ENCODE measurements at regions not wholly inside any gene's neighbourhood (a gene's known extent, or its start where the extent isn't known, plus 50 kb on each side); places are given as distances from the start of the nearest gene placed in this dataset.

DNA sequence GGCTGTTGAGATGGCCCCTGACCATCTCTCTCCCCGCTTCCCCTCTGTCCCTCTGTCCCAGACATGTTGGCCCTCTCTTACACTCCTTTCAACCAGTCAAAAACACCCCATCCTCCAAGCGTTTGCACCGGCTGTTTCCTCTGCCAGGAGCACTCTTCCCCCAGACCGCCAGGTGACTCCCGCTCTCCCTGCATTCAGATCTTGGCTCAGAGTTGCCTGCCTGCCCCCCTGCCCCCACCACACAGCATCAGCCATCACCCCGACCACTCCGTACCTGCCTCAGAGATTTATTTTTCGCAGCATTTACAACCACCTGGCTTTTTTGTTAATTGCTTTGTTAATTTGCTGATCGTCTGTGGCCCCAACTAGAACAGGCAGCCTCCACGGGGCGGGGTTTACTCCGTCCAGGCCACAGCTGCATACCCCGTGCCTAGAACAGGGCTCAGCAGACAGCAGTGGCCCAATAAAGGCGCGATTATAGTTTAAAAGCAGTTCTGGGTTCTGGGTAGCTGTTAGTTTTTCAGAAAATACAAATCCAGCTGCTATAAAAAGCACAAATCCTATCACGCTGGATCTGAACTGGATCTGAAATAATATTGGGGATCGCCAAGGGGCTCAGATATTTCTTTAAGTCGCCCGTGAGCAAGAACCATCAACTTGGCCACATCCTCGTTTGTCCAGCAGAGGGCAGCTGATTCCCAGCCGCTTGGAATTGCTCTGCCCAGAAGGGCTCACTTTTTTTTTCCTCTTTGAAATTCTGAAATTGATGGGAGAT is 173.6 kb downstream of the IRF8 start:
- no peak for DNase-seq (ENCODE audit: low spot score)

DNA sequence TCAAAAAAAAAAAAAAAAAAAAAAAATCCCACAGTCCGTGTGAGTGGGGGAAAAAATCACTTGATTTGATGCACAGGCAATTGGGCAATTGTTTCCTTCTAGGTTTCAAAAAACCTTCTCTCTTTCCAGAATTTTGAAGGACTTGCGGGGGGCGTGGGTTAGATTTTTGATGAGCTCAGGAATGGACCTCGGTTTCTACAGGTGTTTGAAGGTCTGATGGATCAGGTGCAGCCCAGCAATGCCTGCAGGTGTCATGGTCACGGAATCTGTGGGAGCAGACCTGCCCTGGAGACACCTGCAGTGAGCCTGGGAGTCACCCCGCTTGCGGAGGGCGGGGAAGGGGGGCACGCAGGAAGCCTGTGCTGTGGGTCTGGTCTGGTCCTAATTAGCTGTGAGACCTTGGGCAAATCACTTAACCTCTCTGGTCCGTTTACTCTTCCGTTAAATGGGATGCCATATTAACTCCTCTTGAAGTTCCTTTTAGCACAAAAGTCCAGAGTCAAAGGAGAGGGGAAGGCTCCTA is 174.2 kb downstream of the IRF8 start:
- DNase-seq (ENCODE audit: low spot score) = no peak

DNA sequence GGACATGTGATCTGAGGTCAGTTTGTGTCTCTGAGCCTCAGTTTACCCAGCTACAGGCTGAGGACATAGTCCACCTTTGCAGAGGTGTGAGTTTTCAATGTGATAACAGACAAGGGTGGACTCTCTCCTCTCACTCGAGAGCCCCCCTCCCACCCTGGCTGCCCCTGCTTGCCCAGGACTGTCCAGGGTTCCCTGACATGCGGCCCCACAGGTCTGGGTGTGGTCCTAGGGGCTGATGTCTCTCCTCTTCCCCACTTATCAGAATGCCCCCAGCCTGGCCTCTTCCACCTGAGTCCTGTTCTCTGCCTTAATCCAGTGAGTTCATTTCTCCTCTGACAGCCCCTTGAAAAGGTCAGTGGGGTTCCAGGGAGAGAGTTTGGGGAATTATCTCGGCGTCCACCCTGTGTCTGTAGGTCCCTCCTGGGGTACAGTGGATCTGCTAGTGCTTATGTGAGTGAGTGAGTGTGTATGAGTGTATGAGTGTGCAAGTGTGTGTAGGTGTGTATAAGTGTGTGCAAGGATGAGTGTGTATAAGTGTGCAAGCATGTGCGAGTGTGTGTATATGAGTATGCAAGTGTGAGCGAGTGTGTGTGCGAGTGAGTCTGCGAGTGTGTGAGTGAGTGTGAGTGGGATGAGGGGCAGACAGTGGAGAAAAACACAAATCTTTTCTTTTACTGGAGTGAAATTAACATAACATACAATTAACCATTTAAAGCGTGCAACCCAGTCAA is 175.0 kb downstream of the IRF8 start:
- peak; percentile 62 for DNase-seq (ENCODE audit: low spot score)

DNA sequence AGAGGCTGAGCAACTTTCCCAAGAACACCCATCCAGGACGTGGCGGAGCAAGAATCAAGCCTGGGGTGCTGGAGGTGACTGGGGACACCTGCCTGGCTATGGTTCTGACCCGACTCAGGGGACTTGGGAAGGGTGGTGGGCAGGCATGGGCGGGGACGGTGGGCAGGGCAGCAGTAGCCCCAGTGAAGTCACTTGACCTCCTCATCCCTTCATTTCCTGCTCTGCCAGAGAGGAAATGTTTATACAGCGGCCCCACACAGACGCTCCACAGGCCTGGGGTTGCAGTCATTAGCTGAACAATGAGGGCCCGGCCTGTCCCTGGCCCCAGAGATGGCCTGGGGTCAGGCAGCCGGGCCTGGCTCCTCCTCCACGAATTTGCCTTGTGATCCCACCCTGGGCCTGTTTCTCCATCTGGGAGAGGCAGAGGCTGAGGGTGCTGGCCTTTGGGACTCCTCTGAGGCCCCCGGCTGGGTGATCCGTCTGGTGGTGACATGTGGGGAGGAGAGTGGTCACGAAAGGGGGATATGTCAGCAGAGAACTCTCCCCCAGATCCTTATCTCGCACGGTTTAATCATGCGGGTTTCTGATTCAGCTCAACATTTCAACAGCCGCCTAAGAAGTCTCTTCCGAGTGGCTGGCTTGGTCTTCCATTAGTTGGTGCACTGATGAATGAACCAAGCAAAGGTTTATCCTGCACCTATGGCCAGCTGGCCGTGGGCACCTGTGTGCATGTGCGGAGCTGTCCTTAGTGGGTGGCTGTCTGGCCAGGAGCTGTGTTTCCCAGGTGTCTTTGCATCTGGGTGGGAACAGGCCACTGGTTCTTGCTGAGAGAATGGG is 175.9 kb downstream of the IRF8 start:
- DNase-seq (ENCODE audit: low spot score) = peak; percentile 59

DNA sequence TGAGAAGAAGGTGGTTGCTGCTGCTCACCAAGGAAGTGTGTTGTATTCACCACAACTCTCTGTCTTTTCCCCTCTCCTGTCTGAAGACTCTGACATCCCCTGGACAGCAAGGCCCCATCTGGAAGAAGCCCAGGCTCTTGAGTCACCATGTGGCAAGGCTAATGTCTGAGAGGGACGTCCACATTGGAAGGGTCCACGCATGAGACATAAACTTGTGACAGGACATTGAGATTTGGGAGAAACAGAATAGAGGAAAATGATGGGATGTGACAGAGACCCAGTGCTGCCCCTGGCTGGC is 176.5 kb downstream of the IRF8 start:
- DNase-seq (ENCODE audit: low spot score) = peak; percentile 60

DNA sequence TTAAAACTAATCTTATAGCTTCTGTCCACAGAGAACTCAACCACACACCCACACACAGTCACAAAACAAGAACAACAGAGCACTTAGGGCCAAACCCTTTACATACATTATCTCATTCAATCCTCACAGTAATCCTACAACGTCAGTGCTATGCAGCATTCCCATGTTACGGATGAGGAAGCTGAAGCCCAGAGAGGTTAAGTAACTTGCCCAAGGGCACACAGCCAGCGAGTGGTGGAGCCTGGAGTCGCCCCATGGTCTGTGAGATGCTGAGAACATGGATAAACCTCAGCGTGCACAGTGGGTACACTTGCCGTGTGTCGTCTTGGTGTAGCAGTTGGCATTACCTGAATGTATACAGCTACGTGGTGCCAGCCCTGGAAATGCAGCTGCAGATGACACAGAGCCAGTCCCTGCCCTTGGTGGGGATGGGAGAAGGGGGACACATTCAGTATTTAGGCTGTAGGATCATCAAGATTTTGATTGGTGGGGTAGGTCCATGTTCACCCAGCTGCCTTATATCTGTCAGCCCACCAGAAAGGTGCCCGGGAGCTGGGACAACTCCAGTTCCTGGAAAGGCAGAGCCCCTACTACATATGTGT is 177.0 kb downstream of the IRF8 start:
- DNase-seq (ENCODE audit: low spot score) = peak; percentile 49

DNA sequence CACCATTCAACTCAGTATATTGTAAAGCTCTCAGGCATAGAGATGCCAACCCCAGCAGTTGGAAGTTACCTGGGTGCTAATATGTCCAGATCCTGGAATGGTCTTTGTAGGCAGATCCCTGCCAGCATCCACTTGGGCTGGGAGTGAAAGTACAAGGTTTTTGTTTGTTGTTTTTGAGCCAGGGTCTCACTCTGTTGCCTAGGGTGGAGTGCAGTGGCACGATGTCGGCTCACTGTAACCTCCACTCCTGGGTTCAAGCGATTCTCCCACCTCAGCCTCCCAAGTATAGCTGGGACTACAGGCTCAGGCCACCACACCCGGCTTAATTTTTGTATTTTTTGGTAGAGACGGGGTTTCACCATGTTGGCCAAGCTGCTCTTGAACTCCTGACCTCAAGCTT is 177.6 kb downstream of the IRF8 start:
- peak; percentile 57 for DNase-seq (ENCODE audit: low spot score)

DNA sequence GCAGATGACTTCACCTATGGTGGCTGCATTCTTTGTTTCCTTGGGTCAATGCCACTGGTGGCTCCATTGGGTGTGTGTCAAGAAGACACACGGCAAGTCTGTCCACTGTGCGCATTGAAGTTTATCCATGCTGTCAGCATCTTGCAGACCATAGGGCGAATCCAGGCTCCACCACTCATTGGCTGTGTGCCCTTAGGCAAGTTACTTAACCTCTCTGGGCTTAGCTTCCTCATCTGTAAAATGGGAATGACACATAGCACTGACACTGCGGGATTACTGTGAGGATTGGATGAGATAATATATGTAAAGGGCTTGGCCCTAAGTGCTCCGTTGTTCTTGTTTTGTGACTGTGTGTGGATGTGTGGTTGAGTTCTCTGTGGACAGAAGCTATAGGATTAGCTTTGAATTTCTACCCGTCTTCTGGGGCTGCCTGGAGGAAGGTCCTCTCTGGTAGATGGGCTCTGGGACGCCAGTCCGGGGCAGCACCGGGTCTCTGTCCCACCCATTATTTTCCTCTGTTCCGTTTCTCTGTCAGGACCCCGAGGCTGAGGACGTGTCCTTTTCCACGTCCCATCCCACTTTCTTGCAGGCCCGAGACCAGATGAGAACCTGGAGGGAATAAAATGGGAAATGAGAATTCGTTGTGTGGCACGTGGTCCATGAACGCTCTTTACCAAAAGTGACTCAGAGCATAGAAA is 178.4 kb downstream of the IRF8 start:
- peak; percentile 75 for DNase-seq (ENCODE audit: low spot score)

DNA sequence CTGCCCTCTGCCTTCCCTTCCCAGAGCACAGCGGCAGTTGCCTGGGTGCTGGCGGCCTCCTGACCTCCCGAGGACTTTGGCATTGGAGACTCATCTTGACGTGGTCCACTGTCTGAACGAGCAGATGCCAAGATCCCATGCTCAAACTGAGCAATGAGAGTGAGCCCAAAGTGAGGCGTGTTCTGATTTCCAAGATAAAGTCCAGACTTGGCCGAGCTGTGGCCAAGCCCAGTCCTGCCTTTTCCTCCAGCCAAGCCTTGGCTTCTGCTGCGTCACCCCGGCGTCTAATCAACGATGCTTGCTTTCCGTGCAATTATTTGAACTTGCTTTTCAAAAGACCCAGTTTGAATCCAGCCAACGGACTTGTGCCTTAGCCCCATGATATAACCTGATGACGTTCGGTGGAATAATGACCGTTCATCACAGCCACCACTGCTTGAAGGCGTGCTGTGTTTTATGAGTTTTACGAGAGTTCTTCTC is 179.2 kb downstream of the IRF8 start:
- DNase-seq (ENCODE audit: low spot score) = no peak

DNA sequence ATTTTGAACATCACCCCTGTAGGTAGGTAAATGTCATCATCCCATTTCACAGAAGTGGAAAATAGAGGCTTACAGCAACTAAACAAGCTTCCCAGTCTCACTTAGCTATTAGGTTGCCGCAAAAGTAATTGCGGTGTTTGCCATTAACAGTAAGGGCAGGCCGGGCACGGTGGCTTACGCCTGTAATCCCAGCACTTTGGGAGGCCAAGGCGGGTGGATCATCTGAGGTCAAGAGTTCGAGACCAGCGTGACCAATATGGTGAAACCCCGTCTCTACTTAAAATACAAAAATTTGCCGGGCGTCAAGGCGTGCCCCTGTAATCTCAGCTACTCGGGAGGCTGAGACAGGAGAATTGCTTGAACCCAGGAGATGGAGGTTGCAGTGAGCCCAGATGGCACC is 179.7 kb downstream of the IRF8 start:
- peak; percentile 51 for DNase-seq (ENCODE audit: low spot score)

DNA sequence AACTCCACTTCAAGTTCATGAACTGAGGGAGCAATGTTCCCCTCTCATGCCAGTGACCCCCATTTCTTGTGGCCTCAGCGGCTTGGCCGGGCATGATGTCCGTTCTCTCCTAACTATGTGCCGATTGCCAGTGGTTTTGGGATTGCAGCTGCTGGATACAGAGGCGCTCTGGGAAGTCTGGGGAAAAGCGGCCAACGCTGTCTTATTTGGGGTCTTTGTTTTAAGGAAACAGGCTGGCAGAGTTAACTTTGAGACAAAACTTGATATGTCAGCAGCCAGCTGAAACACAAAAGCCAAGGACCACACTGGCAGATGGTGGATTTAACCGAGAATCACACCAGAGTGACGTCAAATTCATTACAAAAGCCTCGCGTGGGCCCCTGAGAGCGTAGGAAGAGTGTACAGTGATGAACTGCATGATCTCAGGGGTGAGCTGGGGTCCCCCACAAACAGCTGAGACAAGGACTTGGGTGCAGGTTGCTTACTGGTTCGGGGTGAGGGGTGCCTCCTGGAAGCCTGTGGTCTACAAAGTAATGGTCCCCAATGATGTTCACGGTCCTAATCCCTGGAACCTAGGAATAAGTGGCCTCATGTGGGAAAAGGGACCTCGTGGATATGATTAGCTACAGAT is 180.4 kb downstream of the IRF8 start:
- peak; percentile 60 for DNase-seq (ENCODE audit: low spot score)

DNA sequence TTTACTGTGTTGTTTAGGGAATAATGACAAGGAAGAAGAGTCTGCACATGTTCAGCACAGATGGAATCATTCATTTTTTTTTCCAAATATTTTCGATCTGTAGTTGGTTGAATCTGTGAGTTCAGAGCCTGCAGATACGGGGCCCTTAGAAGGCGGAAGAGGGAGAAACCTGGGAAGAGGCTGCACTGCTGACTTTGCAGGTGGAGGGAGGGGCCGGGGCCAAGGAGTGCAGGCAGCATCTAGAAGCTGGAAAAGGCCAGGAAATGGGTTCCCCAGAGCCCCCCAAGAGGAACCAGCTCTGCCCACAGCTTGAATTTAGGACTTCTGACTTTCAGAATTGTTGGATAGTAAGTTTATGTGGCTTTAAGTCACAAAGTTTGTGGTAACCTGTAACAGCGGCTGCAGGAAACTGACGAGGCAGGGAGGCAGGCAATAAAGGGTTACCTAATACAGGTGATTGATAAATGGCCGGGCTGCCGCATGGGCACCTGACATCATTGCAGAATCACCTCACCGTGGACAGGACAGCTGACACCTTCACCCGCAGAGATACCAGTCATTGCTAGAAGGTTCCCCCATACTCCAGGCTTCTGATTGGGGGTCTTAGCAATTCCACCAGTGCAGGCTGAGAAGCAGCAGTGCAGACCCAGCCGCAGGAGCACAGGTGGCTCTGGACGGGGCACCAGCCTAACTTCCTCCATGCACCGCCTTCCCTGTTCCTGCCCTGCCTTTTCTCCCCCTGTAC is 181.3 kb downstream of the IRF8 start:
- DNase-seq (ENCODE audit: low spot score) = peak; percentile 55

DNA sequence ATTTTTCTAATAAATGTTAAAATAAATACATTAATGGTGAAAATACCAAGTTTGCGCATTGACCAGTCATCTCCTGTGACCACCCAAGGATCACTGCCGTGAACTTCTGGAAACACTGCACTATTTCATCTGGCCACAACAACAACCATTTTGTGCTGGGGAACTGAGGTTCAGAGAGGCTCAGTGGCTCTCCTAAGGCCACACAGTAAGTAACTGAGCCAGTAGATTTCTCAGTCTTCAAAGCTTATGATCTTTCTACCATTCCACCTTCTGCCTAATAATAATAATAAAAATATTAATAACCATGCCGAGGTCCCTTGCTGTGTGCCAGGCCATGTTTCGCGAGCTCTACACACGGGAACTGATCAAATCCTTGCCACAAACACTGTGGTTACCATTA is 182.0 kb downstream of the IRF8 start:
- peak; percentile 5 for DNase-seq (ENCODE audit: low spot score)

DNA sequence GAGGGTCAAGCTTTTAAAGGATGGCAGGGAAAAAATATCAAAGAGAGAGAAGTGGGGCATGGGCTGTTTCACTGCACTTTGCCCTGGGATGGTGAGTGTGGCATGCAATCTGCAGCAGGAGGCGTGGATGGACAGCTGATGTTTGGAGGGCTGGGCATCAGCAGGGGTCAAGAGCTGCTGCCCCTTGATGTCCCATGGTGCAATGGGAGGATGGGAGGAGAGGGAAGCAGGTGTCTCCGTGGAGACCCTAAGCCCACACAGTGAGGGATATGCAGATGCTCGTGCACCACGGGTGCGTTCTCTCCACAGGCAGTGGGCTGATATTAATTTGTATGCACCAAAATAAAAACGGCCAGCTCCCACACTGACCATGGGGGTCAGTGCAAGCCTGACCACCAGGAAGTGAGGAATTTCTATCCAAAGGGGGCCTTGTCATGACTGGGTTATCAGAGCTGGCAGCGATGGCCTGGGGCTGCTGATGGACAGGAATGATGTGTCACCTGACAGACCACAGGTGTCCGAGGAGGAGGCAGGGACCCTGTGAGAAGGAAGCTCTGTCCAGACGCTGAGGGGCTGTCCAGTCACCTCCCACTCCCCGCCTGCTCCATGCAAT is 183.6 kb downstream of the IRF8 start:
- no peak for DNase-seq (ENCODE audit: low spot score)

DNA sequence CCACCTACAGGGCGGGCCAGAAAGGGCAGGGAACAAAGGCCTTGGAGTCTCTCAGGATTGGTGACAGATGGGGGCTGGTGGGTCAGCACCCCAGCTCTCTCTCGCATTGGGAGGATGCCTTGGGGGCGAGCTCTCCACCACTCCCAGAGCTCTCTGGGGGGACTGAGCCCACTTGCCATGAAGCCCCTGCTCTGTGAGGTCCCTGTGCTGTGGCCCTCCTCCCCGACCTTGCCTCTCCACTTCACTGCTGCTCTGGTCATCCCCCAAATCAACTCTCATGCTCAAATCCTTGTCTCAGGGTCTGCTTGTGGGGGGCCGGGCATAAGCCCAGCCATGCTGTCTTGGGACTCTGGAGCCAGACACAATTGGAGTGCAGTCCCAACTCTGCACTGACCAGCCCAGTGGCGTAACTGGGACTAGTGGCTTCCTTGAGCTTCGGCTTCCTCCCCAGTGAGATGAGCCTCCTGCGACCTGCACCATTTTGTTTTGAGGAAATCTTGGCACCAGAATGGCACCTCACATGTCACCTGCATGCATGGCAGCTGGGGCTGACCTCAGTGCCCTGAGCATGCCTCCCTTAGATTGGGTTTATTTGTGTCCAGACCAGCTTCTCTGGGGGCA is 184.5 kb downstream of the IRF8 start:
- DNase-seq (ENCODE audit: low spot score) = peak; percentile 87

DNA sequence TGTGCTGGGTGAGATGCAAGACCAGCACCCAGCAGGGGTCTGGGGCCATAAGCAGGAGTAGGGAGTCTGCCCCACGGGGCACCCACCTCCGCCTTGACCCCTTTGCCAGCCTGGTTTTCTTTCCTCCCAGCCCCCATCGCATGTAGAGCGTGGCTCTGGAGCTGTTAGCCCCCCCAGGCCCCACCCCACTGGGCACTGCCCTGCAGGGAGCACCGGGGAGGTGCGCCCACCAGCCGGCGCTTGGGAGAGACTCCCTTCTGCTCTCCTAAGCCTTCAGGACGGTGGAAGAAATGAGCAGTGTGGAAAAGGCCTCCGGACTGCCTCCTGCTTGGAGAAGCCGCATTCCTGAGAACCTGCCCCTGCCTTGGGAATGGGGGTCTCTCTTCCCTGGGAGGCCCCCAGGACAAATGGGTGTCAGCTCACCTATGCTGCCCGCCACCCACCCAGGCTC is 186.2 kb downstream of the IRF8 start:
- DNase-seq (ENCODE audit: low spot score) = peak; percentile 81

DNA sequence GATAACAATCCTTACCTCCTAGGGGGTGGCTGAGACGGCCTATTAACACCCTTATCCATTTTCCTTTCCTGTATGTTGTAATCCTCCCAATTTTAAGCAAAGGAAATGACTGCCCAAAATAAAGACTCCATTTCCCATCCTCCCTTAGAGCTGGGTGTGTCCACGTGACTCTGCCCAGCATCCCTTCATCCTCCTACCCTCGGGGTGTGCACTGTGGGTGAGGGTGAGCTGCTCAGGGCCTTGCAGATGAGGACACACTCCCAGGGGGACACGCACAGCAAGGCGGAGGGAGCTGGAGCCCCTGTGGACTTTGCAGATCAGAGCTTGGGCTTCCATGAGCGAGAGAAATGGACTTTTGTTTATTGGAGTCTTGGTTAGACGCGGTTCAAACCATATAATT is 186.8 kb downstream of the IRF8 start:
- DNase-seq (ENCODE audit: low spot score) = peak; percentile 26

DNA sequence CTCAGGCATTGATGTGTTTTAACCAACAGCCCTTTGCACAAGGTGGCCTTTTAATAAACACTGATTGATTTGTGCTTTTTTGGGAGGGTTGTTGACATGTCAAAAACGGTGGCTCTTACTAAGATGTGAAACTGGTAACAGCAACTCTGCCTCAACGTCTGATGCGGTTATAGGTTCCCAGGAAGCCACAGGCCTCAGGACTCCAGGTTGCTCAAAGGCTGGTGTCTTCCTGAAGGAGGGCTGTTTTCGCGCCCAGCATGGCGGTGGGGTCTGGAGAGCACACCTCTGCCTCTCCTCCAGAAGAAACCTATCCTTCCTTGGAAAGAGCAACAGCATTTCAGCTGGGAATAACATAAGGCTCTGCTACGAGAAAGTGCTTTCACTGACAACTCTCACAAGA is 187.5 kb downstream of the IRF8 start:
- peak; percentile 16 for DNase-seq (ENCODE audit: low spot score)
